ENCODE measurements at regions not wholly inside any gene's neighbourhood (a gene's known extent, or its start where the extent isn't known, plus 50 kb on each side); places are given as distances from the start of the nearest gene placed in this dataset.

- no peak for DNase-seq (ENCODE audit: low read depth)
These were observed 508.2 kb upstream of the SUCLG2 start for GRCh38 chr3:68162644-68163043.

- DNase-seq (ENCODE audit: low read depth): no peak
These were observed 496.9 kb upstream of the SUCLG2 start for GRCh38 chr3:68151359-68151758.

DNA sequence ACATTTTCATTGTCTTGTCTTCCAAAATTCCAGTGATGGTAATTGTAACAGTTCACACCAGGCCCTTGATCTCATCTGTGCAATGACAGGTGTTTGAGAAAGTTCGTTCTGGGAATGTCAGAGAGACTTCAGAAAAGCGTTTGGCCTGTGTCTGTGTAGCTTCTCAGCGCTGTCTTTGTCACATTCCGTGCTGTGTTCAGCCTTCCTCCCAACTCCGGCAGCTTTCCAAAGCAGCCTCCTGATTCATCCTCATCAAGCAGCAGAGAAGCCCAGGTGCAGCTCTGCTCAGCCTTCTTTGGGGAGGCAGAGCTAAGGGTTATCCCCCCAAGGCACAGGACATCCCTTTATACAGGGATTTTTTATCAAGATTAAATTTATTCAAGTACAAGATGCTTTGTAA is 494.0 kb upstream of the SUCLG2 start:
- DNase-seq (ENCODE audit: low read depth): no peak

DNA sequence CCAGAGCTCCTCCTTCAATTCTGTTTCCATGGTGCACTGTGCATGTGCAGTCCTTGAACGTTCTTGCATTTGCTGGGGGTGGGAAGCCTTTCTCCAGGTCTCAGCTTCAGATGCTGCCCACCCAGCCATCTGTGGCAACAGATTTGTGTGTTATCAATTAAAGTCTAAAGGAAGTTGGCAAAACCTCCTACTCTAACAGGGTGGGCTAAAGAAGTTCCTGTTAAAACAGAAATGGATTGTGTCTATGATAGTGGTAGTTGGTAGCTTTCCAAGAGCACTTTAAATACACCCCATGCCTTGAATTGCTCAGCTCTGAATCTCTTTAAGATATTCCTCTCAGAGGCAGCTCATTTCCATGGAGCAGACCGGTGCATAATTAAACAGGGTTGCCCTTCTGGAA is 488.0 kb upstream of the SUCLG2 start:
- no peak for DNase-seq (ENCODE audit: low read depth)

GRCh38 chr3:68139897-68140296 is 485.5 kb upstream of the SUCLG2 start:
- no peak for DNase-seq (ENCODE audit: low read depth)

- no peak for DNase-seq (ENCODE audit: low read depth)
These were observed 482.0 kb upstream of the SUCLG2 start for GRCh38 chr3:68136411-68136810.

DNA sequence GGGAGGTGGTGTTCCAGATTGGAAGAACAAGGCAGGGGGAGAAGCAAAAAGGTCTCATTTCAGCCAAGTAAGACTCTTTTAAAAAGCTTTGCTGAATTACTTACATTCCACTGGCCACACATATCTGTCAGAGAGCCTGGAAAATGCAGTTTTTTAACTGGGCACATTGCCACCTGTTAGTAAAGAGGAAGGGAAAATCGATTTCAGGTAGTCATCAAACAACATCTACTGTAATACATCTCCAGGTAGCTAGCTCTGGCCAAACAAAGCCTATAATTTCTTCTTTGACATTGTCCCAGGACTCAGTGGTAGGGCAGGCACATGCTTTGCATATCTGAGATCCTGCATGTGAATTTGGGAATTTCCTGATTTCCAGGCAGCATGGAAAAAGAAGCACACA is 480.7 kb upstream of the SUCLG2 start:
- no peak for DNase-seq (ENCODE audit: low read depth)

- DNase-seq (ENCODE audit: low read depth): no peak
These were observed 474.7 kb upstream of the SUCLG2 start for GRCh38 chr3:68129065-68129464.

DNA sequence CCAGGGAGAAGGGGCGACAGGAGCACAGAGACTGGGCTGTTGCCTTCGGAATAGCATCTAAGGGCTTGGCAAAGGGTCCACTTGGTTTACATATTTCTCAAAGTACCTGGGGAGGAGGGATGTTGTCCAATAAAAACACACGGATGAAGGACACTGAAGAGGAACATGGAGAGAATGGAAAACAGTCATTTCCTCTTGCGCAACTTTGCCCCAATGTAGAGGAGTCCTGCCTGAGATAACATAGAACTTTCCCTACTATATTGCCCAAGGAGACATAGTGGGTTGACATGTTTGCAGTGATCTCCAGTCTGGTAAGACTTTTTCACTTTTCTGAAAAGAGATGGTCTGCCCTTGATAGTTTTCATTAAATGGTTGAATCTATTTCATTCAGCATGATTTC is 468.8 kb upstream of the SUCLG2 start:
- DNase-seq (ENCODE audit: low read depth): no peak

- DNase-seq (ENCODE audit: low read depth): no peak
These were observed 466.9 kb upstream of the SUCLG2 start for GRCh38 chr3:68121287-68121686.

- DNase-seq (ENCODE audit: low read depth): no peak
These were observed 462.2 kb upstream of the SUCLG2 start for GRCh38 chr3:68116580-68116979.

DNA sequence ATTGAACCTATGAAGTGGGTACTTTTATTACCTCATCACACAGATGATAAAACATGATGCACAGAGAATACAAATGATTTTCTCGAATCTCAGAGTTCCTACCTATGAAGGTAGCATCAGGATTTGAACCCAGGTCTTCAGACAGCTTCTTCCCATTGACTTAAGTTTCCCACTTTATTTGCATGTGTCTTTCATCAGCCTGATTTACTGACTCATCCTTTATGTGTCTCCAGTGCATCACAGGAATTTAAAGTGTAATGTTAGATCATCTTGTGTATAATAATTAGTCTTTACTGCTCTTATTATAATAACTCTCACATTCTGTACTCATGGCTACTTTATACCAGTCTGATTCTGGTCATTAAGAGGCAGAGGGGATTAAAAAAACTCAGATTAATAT is 449.4 kb upstream of the SUCLG2 start:
- DNase-seq (ENCODE audit: low read depth): no peak

DNA sequence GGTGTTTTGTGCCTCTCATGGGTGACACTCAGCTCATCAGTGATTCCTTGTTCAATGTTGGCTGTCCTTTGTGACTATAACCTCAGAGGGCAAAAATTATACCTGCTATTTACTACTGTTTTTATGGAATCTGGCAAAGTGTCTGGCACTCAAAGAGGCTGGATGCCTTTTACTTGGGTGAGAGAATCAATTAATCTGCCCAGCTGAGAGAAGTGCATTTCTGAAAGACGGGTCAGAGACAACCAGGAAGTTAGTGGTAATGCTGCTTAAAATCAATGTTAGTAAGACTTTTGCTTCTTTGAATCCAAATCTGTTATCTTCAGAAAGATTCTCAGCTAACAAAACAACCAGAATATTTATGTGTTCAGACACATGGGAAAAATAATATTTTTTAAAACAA is 436.2 kb upstream of the SUCLG2 start:
- no peak for DNase-seq (ENCODE audit: low read depth)

- no peak for DNase-seq (ENCODE audit: low read depth)
These were observed 435.2 kb upstream of the SUCLG2 start for GRCh38 chr3:68089572-68090011.

DNA sequence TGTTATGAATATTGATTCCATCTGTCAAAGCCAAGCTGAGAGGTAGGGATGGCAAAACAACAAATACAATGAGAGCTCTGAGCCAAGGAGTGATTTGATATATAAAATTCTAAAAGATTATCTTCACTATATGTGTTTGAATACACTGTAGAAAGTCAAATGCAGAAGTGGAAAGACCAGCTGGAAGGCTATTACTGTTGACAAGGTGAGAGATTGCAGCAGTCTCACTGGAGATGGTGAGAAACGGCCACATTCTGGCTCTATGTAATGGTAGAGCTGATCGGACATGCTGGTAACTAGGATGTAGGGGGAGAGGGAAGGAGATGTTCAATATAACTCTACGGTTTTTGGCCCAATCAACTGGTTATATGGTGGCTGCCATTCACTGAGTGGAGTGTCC is 434.2 kb upstream of the SUCLG2 start:
- no peak for DNase-seq (ENCODE audit: low read depth)

GRCh38 chr3:68088216-68088615 is 433.8 kb upstream of the SUCLG2 start:
- DNase-seq (ENCODE audit: low read depth): no peak

DNA sequence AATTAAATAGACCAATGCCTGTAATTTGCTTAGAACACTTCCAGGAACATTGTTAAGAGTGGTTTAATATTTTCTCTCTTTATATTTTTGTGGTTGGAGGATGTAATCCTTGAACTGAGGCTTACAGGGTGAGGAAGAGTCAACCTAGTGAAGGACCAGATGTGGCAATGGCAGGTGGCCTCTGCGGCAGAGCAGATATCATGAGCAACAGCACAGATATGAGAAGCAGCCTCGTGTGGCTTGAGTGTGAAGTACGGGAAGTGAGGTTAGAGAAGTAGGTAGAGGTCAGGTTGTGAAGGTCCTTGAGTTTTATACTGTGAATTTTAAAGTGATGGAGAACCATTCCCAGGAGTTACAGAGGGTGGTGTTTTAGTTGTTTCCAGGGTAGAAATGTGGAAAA is 417.6 kb upstream of the SUCLG2 start:
- DNase-seq (ENCODE audit: low read depth): no peak

GRCh38 chr3:68070186-68070585 is 415.8 kb upstream of the SUCLG2 start:
- DNase-seq (ENCODE audit: low read depth): no peak

- no peak for DNase-seq (ENCODE audit: low read depth)
These were observed 412.9 kb upstream of the SUCLG2 start for GRCh38 chr3:68067314-68067713.

DNA sequence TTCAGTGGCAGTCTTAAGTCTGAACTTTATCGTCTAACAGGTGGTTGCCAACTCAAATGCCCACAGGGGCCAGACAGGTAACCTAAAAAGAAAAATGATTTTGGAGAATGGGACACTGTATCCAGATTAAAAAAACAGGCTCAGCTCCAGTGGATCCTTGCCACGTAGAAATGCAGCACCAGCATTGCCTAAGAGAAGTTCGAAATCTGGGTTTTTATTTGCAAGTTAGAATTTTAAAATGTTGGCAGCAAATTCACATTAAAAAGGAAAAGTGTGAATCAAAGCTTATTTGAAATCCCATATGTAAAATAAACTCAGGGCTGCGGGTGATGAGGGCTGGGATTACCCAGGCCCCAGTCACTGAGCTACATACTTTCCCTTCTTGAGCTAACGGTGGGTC is 408.5 kb upstream of the SUCLG2 start:
- no peak for DNase-seq (ENCODE audit: low read depth)

DNA sequence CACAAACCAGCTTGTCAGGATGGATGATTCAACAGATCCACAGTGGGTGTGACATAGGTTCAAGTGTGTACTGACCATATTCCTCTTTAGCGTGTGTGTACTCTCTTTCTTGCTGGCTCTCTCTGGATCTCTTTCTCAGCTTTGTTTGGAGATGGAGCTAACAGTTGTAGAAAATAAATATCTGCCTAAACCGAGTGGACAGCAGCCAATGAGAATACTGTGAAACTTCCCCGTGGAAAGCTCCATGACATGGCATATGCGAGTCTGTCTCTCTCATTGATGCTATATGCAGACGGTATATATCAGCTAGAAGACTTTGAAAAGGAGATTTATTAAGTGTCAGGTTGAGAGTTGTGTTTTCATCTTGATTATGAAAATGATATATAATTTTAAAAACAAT is 406.5 kb upstream of the SUCLG2 start:
- DNase-seq (ENCODE audit: low read depth): no peak

GRCh38 chr3:68060191-68060590 is 405.8 kb upstream of the SUCLG2 start:
- DNase-seq (ENCODE audit: low read depth): no peak

GRCh38 chr3:68059628-68060152 is 405.3 kb upstream of the SUCLG2 start:
- DNase-seq (ENCODE audit: low read depth): no peak

DNA sequence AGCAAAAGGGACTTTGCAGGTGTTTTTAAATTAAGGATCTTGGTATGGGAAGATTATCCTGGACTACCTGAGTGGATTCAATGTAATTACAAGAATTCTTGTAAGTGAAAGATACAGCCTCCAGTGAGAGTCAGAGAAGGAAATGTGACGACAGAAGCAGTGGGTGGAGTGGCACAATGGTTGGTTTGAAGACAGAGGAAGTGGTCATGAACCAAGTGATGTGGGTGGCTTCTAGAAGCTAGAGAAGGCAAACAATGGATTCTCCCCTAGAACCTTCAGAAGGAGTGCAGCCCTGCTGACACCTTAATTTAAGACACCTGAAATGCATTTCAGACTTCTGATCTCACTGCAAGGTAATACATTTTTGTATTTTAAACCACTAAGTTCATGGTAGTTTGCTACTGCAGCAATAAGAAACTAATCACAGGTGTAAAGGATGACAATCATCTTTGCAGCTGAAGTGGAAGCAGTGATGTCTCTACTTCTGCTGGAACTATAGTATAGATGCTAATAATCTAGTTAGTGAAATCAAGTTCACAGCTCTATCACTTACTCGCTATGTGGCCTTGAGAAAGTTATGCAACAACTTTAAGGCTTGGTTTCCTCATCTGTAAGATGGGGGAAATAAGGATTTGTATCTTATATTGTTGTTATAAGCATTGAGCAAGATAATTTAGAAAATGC is 403.4 kb upstream of the SUCLG2 start:
- DNase-seq (ENCODE audit: low read depth): no peak

All from GM04504 (cell line).